ENCODE measurements at regions not wholly inside any gene's neighbourhood (a gene's known extent, or its start where the extent isn't known, plus 50 kb on each side); places are given as distances from the start of the nearest gene placed in this dataset.

- no peak overlapping the region for H3K4me3 ChIP-seq (ENCODE audit: low read length in 2 of 2)
- no peaks in the 10 kb centered on the region for H3K9me3 ChIP-seq (ENCODE audit: control insufficient read depth in 2 of 2, low read length in 2 of 2)
- H3K9ac ChIP-seq (ENCODE audit: low read depth in 1 of 2, low read length in 2 of 2): no peak overlapping the region
- no peaks in the 10 kb centered on the region for H3K27me3 ChIP-seq (ENCODE audit: control insufficient read depth in 2 of 2, insufficient read depth in 2 of 2, low read length in 2 of 2)
- no peak overlapping the region for H3K27ac ChIP-seq (ENCODE audit: low read depth in 2 of 2, low read length in 2 of 2)
- no peaks in the 10 kb centered on the region for H3K36me3 ChIP-seq (ENCODE audit: control insufficient read depth in 2 of 2, insufficient read depth in 2 of 2, low read length in 2 of 2)
- no peaks in the 10 kb centered on the region for H3K4me1 ChIP-seq (ENCODE audit: control insufficient read depth in 2 of 2, insufficient read depth in 2 of 2, low read length in 2 of 2)
These were observed 473.0 kb upstream of the NWD2 start for GRCh38 chr4:36771411-36772153.

- Histone ChIP-seq H3K9ac (ENCODE audit: low read depth in 1 of 2, low read length in 2 of 2) (no peak overlapping the region), H3K4me3 (ENCODE audit: low read length in 2 of 2) (no peak overlapping the region), H3K27ac (ENCODE audit: low read depth in 2 of 2, low read length in 2 of 2) (no peak overlapping the region), H3K36me3 (ENCODE audit: control insufficient read depth in 2 of 2, insufficient read depth in 2 of 2, low read length in 2 of 2) (no peaks in the 10 kb centered on the region), H3K27me3 (ENCODE audit: control insufficient read depth in 2 of 2, insufficient read depth in 2 of 2, low read length in 2 of 2) (no peaks in the 10 kb centered on the region), H3K9me3 (ENCODE audit: control insufficient read depth in 2 of 2, low read length in 2 of 2) (no peaks in the 10 kb centered on the region), H3K4me1 (ENCODE audit: control insufficient read depth in 2 of 2, insufficient read depth in 2 of 2, low read length in 2 of 2) (no peaks in the 10 kb centered on the region)
These were observed 472.4 kb upstream of the NWD2 start for GRCh38 chr4:36772154-36772516.

- no peaks in the 10 kb centered on the region for H3K9me3 ChIP-seq (ENCODE audit: control insufficient read depth in 2 of 2, low read length in 2 of 2)
- H3K27me3 ChIP-seq (ENCODE audit: control insufficient read depth in 2 of 2, insufficient read depth in 2 of 2, low read length in 2 of 2): no peaks in the 10 kb centered on the region
- no peak overlapping the region for H3K27ac ChIP-seq (ENCODE audit: low read depth in 2 of 2, low read length in 2 of 2)
- H3K36me3 ChIP-seq (ENCODE audit: control insufficient read depth in 2 of 2, insufficient read depth in 2 of 2, low read length in 2 of 2): no peaks in the 10 kb centered on the region
- no peaks in the 10 kb centered on the region for H3K4me1 ChIP-seq (ENCODE audit: control insufficient read depth in 2 of 2, insufficient read depth in 2 of 2, low read length in 2 of 2)
- no peak overlapping the region for H3K9ac ChIP-seq (ENCODE audit: low read depth in 1 of 2, low read length in 2 of 2)
- no peak overlapping the region for H3K4me3 ChIP-seq (ENCODE audit: low read length in 2 of 2)
These were observed 471.1 kb upstream of the NWD2 start for GRCh38 chr4:36773467-36773866.

- Histone ChIP-seq H3K27ac (ENCODE audit: low read depth in 2 of 2, low read length in 2 of 2) (no peak overlapping the region), H3K36me3 (ENCODE audit: control insufficient read depth in 2 of 2, insufficient read depth in 2 of 2, low read length in 2 of 2) (no peaks in the 10 kb centered on the region), H3K9ac (ENCODE audit: low read depth in 1 of 2, low read length in 2 of 2) (no peak overlapping the region), H3K27me3 (ENCODE audit: control insufficient read depth in 2 of 2, insufficient read depth in 2 of 2, low read length in 2 of 2) (no peaks in the 10 kb centered on the region), H3K4me3 (ENCODE audit: low read length in 2 of 2) (no peak overlapping the region), H3K4me1 (ENCODE audit: control insufficient read depth in 2 of 2, insufficient read depth in 2 of 2, low read length in 2 of 2) (no peaks in the 10 kb centered on the region), H3K9me3 (ENCODE audit: control insufficient read depth in 2 of 2, low read length in 2 of 2) (no peaks in the 10 kb centered on the region)
These were observed 469.0 kb upstream of the NWD2 start for GRCh38 chr4:36775544-36775943.

GRCh38 chr4:36779601-36780000 lies 464.9 kb upstream of the NWD2 start:
- H3K36me3 ChIP-seq (ENCODE audit: control insufficient read depth in 2 of 2, insufficient read depth in 2 of 2, low read length in 2 of 2): no peaks in the 10 kb centered on the region
- H3K27ac ChIP-seq (ENCODE audit: low read depth in 2 of 2, low read length in 2 of 2): no peak overlapping the region
- no peaks in the 10 kb centered on the region for H3K4me1 ChIP-seq (ENCODE audit: control insufficient read depth in 2 of 2, insufficient read depth in 2 of 2, low read length in 2 of 2)
- H3K9me3 ChIP-seq (ENCODE audit: control insufficient read depth in 2 of 2, low read length in 2 of 2): no peaks in the 10 kb centered on the region
- no peak overlapping the region for H3K4me3 ChIP-seq (ENCODE audit: low read length in 2 of 2)
- H3K27me3 ChIP-seq (ENCODE audit: control insufficient read depth in 2 of 2, insufficient read depth in 2 of 2, low read length in 2 of 2): no peaks in the 10 kb centered on the region
- H3K9ac ChIP-seq (ENCODE audit: low read depth in 1 of 2, low read length in 2 of 2): no peak overlapping the region

- Histone ChIP-seq H3K27me3 (ENCODE audit: control insufficient read depth in 2 of 2, insufficient read depth in 2 of 2, low read length in 2 of 2) (no peaks in the 10 kb centered on the region), H3K4me1 (ENCODE audit: control insufficient read depth in 2 of 2, insufficient read depth in 2 of 2, low read length in 2 of 2) (no peaks in the 10 kb centered on the region), H3K27ac (ENCODE audit: low read depth in 2 of 2, low read length in 2 of 2) (no peak overlapping the region), H3K36me3 (ENCODE audit: control insufficient read depth in 2 of 2, insufficient read depth in 2 of 2, low read length in 2 of 2) (no peaks in the 10 kb centered on the region), H3K4me3 (ENCODE audit: low read length in 2 of 2) (no peak overlapping the region), H3K9me3 (ENCODE audit: control insufficient read depth in 2 of 2, low read length in 2 of 2) (no peaks in the 10 kb centered on the region), H3K9ac (ENCODE audit: low read depth in 1 of 2, low read length in 2 of 2) (no peak overlapping the region)
These were observed 458.6 kb upstream of the NWD2 start for GRCh38 chr4:36785973-36786372.

GRCh38 chr4:36786519-36786918 lies 458.0 kb upstream of the NWD2 start:
- H3K27ac ChIP-seq (ENCODE audit: low read depth in 2 of 2, low read length in 2 of 2): no peak overlapping the region

GRCh38 chr4:36794716-36795115 lies 449.8 kb upstream of the NWD2 start:
- H3K36me3 ChIP-seq (ENCODE audit: control insufficient read depth in 2 of 2, insufficient read depth in 2 of 2, low read length in 2 of 2): no peaks in the 10 kb centered on the region
- no peak overlapping the region for H3K9ac ChIP-seq (ENCODE audit: low read depth in 1 of 2, low read length in 2 of 2)
- H3K27me3 ChIP-seq (ENCODE audit: control insufficient read depth in 2 of 2, insufficient read depth in 2 of 2, low read length in 2 of 2): no peaks in the 10 kb centered on the region
- H3K27ac ChIP-seq (ENCODE audit: low read depth in 2 of 2, low read length in 2 of 2): no peak overlapping the region
- no peaks in the 10 kb centered on the region for H3K9me3 ChIP-seq (ENCODE audit: control insufficient read depth in 2 of 2, low read length in 2 of 2)
- no peak overlapping the region for H3K4me3 ChIP-seq (ENCODE audit: low read length in 2 of 2)
- H3K4me1 ChIP-seq (ENCODE audit: control insufficient read depth in 2 of 2, insufficient read depth in 2 of 2, low read length in 2 of 2): no peaks in the 10 kb centered on the region

More at GRCh38 chr4:36786519-36786918, 458.0 kb upstream of the NWD2 start:
- no peak overlapping the region for H3K9ac ChIP-seq (ENCODE audit: low read depth in 1 of 2, low read length in 2 of 2)
- no peaks in the 10 kb centered on the region for H3K27me3 ChIP-seq (ENCODE audit: control insufficient read depth in 2 of 2, insufficient read depth in 2 of 2, low read length in 2 of 2)
- no peak overlapping the region for H3K4me3 ChIP-seq (ENCODE audit: low read length in 2 of 2)
- H3K9me3 ChIP-seq (ENCODE audit: control insufficient read depth in 2 of 2, low read length in 2 of 2): no peaks in the 10 kb centered on the region
- H3K36me3 ChIP-seq (ENCODE audit: control insufficient read depth in 2 of 2, insufficient read depth in 2 of 2, low read length in 2 of 2): no peaks in the 10 kb centered on the region
- H3K4me1 ChIP-seq (ENCODE audit: control insufficient read depth in 2 of 2, insufficient read depth in 2 of 2, low read length in 2 of 2): no peaks in the 10 kb centered on the region

- Histone ChIP-seq H3K36me3 (ENCODE audit: control insufficient read depth in 2 of 2, insufficient read depth in 2 of 2, low read length in 2 of 2) (no peaks in the 10 kb centered on the region), H3K4me1 (ENCODE audit: control insufficient read depth in 2 of 2, insufficient read depth in 2 of 2, low read length in 2 of 2) (no peaks in the 10 kb centered on the region), H3K9ac (ENCODE audit: low read depth in 1 of 2, low read length in 2 of 2) (no peak overlapping the region), H3K9me3 (ENCODE audit: control insufficient read depth in 2 of 2, low read length in 2 of 2) (no peaks in the 10 kb centered on the region), H3K4me3 (ENCODE audit: low read length in 2 of 2) (no peak overlapping the region), H3K27ac (ENCODE audit: low read depth in 2 of 2, low read length in 2 of 2) (no peak overlapping the region), H3K27me3 (ENCODE audit: control insufficient read depth in 2 of 2, insufficient read depth in 2 of 2, low read length in 2 of 2) (no peaks in the 10 kb centered on the region)
These were observed 432.4 kb upstream of the NWD2 start for GRCh38 chr4:36812149-36812548.

- no peaks in the 10 kb centered on the region for H3K4me1 ChIP-seq (ENCODE audit: control insufficient read depth in 2 of 2, insufficient read depth in 2 of 2, low read length in 2 of 2)
- no peaks in the 10 kb centered on the region for H3K36me3 ChIP-seq (ENCODE audit: control insufficient read depth in 2 of 2, insufficient read depth in 2 of 2, low read length in 2 of 2)
- H3K4me3 ChIP-seq (ENCODE audit: low read length in 2 of 2): no peak overlapping the region
- no peaks in the 10 kb centered on the region for H3K9me3 ChIP-seq (ENCODE audit: control insufficient read depth in 2 of 2, low read length in 2 of 2)
- H3K27ac ChIP-seq (ENCODE audit: low read depth in 2 of 2, low read length in 2 of 2): no peak overlapping the region
- no peaks in the 10 kb centered on the region for H3K27me3 ChIP-seq (ENCODE audit: control insufficient read depth in 2 of 2, insufficient read depth in 2 of 2, low read length in 2 of 2)
- H3K9ac ChIP-seq (ENCODE audit: low read depth in 1 of 2, low read length in 2 of 2): no peak overlapping the region
These were observed 429.0 kb upstream of the NWD2 start for GRCh38 chr4:36815536-36815935.

Data from mucosa of rectum (tissue), 2 donors.